ENCODE measurements at regions not wholly inside any gene's neighbourhood (a gene's known extent, or its start where the extent isn't known, plus 50 kb on each side); places are given as distances from the start of the nearest gene placed in this dataset.

- no peak for DNase-seq
- Mint-ChIP-seq H3K36me3 (ENCODE audit: low read depth) (no peaks in the 10 kb centered on the region; the same call in 1 of the 2 replicates), H3K9me3 (peaks cover 13% of the 10 kb centered on the region), H3K27me3 (ENCODE audit: insufficient read depth) (no peaks in the 10 kb centered on the region), H3K27ac (no peak overlapping the region), H3K4me1 (ENCODE audit: low read depth) (no peaks in the 10 kb centered on the region), H3K4me3 (no peak overlapping the region)
- TF ChIP-seq, protein P1, sequence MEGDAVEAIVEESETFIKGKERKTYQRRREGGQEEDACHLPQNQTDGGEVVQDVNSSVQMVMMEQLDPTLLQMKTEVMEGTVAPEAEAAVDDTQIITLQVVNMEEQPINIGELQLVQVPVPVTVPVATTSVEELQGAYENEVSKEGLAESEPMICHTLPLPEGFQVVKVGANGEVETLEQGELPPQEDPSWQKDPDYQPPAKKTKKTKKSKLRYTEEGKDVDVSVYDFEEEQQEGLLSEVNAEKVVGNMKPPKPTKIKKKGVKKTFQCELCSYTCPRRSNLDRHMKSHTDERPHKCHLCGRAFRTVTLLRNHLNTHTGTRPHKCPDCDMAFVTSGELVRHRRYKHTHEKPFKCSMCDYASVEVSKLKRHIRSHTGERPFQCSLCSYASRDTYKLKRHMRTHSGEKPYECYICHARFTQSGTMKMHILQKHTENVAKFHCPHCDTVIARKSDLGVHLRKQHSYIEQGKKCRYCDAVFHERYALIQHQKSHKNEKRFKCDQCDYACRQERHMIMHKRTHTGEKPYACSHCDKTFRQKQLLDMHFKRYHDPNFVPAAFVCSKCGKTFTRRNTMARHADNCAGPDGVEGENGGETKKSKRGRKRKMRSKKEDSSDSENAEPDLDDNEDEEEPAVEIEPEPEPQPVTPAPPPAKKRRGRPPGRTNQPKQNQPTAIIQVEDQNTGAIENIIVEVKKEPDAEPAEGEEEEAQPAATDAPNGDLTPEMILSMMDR (IDR thresholded peaks at IDR 0.05), result no peak
Measured at GRCh38 chr3:95629802-95630201, 1184.6 kb upstream of the EPHA6 start.

- TF ChIP-seq, protein P1 (IDR thresholded peaks at IDR 0.05), result no peak
- no peaks in the 10 kb centered on the region for H3K36me3 Mint-ChIP-seq (ENCODE audit: low read depth)
Measured at GRCh38 chr3:95645291-95645690, 1169.1 kb upstream of the EPHA6 start.

DNA sequence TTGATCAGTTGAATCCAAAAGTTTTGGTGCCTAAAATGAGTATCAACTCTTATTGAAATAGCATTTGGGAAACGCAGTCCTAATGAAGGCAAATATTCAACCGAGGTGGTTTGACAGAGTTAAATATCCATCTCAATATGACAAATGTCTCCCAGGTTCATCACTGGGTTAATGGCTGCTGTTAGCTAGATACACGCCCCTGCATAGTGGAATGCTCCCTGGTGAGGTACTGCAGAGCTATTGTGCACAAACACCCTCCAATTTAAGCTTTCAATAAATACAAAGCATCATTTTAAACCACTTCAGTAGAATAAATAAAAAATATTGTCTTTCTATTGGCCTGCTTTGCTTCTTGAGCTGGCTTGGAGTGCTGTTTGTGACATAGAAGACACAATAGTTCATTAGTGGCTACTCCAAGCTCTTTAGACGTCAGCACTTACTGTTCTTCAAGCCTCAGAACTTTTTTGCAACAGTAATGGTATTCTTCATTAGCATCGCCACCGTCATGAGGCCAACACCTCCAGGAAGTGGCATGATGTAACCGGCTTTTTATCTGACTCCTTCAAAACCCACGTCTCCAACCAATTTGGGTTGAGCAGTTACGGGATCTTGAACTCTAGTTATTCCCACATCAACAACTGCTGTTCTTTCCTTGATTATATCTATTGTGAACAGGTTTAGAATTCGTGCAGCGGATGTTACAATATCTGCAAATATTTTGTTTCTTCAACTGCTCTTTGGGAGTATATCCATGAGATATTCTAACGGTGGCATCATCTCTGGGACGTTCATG is 1159.6 kb upstream of the EPHA6 start:
- TF ChIP-seq, protein P1 (IDR thresholded peaks at IDR 0.05), result no peak
- H3K4me3 Mint-ChIP-seq, result no peak overlapping the region
- no peaks in the 10 kb centered on the region for H3K4me1 Mint-ChIP-seq (ENCODE audit: low read depth)
- H3K27me3 Mint-ChIP-seq (ENCODE audit: insufficient read depth), result no peaks in the 10 kb centered on the region
- H3K9me3 Mint-ChIP-seq, result peaks cover 13% of the 10 kb centered on the region
- no peak for DNase-seq
- H3K36me3 Mint-ChIP-seq (ENCODE audit: low read depth), result no peaks in the 10 kb centered on the region
- no peak overlapping the region for H3K27ac Mint-ChIP-seq

More at GRCh38 chr3:95645291-95645690, 1169.1 kb upstream of the EPHA6 start:
- H3K27ac Mint-ChIP-seq, result no peak overlapping the region
- peaks cover 43% of the 10 kb centered on the region for H3K9me3 Mint-ChIP-seq
- no peaks in the 10 kb centered on the region for H3K4me1 Mint-ChIP-seq (ENCODE audit: low read depth)
- DNase-seq, result no peak
- H3K27me3 Mint-ChIP-seq (ENCODE audit: insufficient read depth), result no peaks in the 10 kb centered on the region
- H3K4me3 Mint-ChIP-seq, result no peak overlapping the region

DNA sequence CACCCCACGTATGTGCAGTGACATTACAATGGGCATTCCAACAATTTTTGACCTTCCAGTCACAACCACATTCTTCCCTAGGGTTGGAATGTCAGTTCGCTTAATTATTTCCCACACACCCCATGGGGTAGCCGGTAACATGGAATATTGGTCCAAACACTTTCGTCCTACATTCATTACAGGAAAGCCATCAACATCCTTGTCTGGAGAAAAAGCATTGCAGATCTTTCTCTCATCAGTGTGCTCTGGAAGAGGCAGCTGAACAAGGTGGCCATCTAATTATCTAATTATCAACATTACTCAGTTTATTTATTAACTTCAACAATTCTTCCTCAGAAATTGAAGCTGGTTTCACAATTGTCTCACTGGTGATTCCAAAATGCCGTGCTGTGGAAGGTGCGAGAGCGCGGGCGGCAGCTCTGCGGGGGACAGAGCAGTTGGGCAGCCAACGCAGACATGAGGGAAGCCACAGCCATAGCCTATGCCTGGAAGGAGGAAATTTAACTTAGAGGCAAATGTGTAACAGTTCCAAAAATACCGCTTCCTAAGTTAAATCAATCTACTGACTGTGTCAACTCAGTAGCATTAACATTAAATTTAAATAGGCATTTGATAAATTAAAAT is 1158.9 kb upstream of the EPHA6 start:
- Mint-ChIP-seq H3K4me1 (ENCODE audit: low read depth) (no peaks in the 10 kb centered on the region), H3K27me3 (ENCODE audit: insufficient read depth) (no peaks in the 10 kb centered on the region), H3K9me3 (peaks cover 20% of the 10 kb centered on the region), H3K36me3 (ENCODE audit: low read depth) (no peaks in the 10 kb centered on the region), H3K27ac (no peak overlapping the region), H3K4me3 (no peak overlapping the region)
- DNase-seq, result no peak
- TF ChIP-seq, protein P1 (IDR thresholded peaks at IDR 0.05), result no peak

GRCh38 chr3:95670765-95671164 is 1143.6 kb upstream of the EPHA6 start:
- Mint-ChIP-seq H3K27ac (no peak overlapping the region), H3K36me3 (ENCODE audit: low read depth) (no peaks in the 10 kb centered on the region), H3K27me3 (ENCODE audit: insufficient read depth) (no peaks in the 10 kb centered on the region; the same call in 1 of the 2 replicates), H3K9me3 (peaks cover 19% of the 10 kb centered on the region), H3K4me3 (no peak overlapping the region), H3K4me1 (ENCODE audit: low read depth) (no peaks in the 10 kb centered on the region)
- no peak for DNase-seq
- TF ChIP-seq, protein P1 (IDR thresholded peaks at IDR 0.05), result no peak

All from HFFc6 (cell line).